ENCODE measurements at regions not wholly inside any gene's neighbourhood (a gene's known extent, or its start where the extent isn't known, plus 50 kb on each side); places are given as distances from the start of the nearest gene placed in this dataset.
"Not testable (repeated sequence)": the region's sequence is repeated elsewhere in the genome, so short reads cannot be mapped to it uniquely, and the experiment has no call there.

DNA sequence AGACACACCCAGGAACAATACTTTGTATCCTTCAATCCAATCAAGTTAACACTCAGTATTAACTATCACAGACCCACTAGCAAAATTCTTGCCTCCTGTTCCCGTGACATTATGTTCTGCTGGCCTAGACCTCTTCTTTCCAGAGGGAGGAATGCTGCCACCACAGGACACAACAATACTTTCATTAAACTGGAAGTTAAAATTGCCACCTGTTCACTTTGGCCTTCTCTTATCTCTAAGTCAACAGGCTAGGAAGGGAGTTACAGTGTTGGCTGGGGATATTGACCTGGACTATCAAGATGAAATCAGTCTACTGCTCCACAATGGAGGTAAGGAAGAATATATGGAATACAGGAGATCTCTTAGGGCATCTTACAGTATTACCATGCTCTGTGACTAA lies 1000.4 kb upstream of the GBE1 start:
- no peak for DNase-seq (ENCODE audit: low spot score)

DNA sequence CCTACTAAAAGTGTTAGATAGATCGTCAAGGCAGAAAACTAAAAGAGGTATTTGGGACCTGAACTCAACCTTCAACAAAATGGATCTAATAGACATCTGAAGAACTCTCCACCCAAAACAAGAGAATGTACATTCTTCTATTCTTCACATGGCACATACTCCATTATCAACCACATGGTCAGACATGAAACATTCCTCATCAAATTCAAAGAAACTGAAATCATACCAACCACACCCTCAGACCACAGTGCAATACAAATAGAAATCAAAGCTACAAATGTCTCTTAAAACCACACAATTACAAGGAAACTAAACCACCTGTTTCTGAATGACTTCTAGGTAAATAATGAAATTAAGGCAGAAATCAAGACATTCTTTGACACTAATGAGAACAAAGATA lies 984.1 kb upstream of the GBE1 start:
- DNase-seq (ENCODE audit: low spot score) = no peak

DNA sequence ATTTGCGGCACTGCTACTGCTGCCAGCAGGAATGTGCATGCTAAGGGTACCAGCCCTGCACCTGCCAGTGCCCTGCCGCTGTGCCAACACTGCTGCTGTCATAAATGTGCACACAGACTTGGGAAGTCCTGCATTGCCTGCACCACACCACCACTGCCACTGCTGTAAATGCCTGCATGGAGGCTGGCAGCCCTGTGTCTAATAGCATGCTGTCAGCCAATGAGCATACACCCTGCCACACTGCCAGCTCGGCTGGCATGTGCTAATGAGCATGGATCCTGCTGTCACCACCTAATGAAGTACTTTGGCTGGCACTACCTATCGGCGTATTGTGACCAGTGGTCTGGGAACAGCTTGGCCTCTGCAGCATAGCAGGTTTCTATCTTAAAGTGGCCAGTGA lies 981.8 kb upstream of the GBE1 start:
- no peak for DNase-seq (ENCODE audit: low spot score)

DNA sequence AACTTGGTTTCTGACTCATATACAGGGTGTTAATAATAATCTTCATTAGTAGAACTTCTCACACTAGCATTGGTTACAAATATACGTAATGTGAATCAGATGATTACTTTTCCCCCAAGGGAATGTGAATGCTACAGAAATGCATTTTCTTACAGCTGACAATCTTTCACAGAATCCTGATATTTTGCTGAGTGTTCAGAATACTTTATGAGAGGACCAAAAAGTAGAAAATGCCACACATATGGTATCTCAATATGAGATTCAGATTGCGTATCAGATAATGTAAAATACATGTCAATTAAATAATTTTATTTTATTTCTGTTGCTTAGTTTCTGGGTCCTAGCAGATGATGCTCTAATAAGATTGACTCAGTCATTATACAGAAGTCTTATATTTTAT lies 979.9 kb upstream of the GBE1 start:
- DNase-seq (ENCODE audit: low spot score) = no peak

DNA sequence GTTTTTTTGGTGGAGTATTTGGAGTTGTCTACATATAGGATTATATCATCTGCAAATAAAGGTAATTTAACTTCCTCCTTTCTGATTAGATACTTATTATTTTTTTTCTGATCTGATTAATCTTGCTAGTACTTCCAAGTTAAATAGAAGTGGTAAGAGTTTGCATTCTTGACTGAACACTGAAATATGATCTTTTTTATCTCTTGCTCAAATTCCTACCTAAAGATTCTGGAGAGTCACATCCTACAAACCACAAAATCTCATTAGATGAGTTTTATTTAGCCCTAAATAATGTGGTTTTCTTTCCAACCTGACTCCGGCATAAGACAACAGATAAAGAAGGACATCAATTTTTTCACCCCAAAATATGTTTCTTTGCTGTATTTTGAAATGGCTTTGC lies 977.9 kb upstream of the GBE1 start:
- DNase-seq (ENCODE audit: low spot score) = no peak

DNA sequence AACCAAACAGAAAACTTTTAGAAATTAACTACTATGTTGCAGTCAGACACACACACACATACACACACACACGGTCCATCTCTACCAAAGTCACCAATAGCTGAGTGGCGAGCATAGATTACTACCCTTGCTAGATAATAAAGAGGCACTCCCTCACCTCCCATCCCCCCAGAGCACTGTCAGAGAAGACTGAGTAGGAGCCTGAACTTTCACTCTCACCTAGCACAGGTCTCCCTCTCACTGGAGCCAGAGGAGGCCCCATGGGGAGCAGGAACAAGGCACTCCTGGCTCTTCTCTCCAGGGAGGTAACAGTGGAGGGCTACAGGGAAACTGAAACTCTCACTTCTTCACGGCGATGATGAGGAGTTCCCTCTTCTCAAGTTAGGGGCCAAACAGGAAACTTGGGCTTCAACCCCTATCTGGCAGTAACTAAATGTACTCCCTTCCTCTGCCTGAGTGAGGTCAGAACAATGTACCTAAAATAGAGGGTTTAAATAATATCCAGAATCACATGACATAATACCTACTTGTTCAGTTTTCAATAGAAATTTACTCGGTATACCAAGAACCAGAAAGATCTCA lies 975.3 kb upstream of the GBE1 start:
- DNase-seq (ENCODE audit: low spot score) = no peak

DNA sequence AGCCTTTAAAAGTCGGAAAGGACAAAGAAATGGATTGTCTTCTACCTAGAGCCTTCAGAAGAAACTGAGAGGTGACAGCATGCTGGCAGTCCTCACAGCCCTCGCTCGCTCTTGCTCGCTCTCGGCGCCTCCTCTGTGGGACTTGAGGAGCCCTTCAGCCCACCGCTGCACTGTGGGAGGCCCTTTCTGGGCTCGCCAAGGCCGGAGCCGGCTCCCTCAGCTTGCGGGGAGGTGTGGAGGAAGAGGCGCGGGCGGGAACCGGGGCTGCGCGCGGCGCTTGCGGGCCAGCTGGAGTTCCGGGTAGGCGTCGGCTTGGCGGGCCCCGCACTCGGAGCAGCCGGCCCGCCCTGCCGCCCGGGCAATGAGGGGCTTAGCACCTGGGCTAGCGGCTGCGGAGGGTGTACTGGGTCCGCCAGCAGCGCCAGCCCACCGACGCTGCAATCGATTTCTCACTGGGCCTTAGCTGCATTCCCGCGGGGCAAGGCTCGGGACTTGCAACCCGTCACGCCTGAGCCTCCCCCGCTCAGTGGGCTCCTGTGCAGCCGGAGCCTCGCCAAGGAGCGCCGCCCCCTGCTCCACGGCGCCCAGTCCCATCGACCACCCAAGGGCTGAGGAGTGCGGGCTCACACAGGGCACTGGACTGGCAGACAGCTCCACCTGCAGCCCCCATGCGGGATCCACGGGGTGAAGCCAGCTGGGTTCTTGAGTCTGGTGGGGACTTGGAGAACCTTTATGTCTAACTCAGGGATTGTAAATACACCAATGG lies 953.8 kb upstream of the GBE1 start:
- DNase-seq (ENCODE audit: low spot score) = no peak

DNA sequence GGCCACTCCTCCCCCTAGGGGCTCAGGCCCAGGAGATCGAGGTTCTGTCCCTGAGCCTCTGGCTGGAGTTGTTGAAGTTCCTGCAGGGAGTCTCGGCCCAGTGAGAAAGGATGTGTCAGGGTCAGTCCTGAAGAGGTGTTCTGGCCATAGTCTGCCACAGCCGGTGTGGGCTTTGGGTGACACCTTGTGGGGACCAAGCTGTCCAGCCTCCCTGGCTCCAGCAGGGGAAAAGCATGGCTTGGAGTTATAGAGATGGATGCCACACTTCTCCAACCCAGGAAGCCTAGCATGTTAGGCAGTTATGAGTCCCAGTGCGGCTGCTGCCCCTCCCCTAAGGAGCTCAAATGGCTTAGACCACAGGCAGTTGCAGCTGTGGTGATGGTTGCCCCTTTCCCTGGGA lies 945.6 kb upstream of the GBE1 start:
- DNase-seq (ENCODE audit: low spot score) = no peak

DNA sequence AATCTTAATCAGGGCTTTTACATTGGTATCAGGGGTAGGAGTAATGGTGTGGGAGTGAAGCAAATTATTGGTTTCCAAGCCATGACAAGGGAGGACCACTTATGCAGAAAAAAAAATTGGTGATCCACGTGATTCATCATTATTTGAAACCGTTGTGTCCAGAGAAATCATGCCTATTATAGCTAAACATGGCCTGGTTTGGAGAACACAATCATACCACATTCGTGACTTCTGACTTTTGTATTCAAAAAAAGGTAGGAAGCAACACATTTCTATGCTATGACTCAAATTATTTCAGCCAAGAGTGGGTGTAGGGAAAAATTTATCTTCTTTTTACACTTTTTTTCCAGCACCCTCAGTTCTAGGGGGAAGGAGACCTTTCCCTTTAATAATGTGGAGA lies 924.3 kb upstream of the GBE1 start:
- DNase-seq (ENCODE audit: low spot score) = no peak

DNA sequence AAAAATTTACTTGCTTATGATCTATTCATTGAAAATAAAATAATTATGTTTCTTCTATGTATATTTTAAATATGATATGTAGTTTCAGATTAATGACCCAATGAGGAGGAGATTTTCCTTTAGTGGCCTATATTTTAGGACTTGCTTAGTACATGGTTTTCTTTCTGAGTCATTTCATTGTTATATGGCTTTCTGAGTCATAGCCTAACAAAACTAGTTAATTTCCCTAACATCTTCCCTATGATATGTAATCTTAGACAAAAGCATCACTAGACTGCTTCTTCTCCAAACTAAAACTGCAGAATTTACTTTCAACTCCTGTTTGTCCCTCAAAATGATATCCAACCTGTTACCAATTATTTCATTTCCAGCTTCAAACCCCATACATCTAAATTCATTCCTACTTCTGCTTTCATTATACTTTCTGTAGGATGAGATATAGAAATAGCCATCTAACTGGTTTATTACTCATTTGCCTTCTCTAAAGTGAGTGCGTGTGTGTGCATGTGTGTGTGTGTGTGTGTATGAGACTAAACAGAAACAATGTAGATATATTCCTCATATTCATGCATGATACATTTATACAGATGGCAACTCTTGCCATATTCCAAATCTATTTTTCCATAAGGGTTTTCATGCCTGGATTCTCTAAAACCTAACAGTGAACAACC lies 915.0 kb upstream of the GBE1 start:
- DNase-seq (ENCODE audit: low spot score) = no peak

DNA sequence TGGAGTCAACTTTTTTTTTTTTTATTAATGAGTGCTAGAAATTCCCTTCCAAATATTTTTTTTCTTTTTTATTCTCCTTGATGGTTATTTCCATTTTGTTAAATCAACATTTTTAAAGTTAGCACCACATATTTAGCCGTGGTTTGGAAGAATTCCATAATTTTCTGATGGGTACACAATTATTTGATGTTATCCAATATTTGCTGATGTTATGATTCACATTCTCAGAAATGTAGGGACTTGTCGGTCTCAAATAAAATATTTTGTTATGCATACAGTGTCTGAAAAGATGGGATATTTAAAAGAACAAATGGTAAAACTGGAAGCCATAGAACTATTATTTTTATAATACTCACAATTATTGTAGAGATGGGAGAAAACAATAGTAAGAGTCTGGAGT lies 911.5 kb upstream of the GBE1 start:
- no peak for DNase-seq (ENCODE audit: low spot score)

DNA sequence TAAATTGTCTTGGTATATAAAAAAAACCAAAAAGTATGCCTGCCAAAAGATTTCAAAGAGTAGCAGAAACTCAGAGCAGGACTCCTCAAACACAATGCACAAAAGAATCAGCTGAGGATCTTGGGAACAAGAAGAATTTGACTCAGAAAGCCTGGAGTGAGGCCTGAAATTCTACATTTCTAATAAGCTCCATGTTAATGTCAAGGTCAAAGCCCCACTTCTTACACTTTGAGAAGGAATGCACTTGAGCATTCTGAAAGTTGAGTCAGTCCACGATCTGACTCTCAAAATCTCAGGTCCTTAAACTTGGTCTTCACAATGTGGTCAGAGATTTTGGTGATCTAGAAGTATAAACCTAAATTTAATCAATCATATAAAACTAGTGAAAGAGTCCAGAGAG lies 910.0 kb upstream of the GBE1 start:
- no peak for DNase-seq (ENCODE audit: low spot score)

DNA sequence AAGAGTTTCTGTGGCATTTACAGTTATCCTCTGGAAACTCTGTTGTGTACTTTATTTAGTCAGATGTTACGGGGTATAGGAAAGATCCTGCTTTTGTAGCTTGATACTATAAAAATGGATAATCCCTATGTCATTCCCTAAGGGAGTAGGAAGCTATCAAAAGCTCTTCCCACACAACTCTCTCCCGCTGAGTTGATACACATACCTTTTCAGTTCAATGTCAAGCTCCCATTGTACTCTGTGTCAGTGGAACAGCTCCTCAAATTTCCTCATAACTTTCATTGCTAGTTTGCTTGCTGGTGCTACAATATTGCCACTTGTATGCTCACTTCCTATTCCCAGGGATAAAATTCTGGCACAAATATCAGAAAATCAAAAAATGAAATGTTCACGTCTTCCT lies 893.3 kb upstream of the GBE1 start:
- DNase-seq (ENCODE audit: low spot score) = no peak

DNA sequence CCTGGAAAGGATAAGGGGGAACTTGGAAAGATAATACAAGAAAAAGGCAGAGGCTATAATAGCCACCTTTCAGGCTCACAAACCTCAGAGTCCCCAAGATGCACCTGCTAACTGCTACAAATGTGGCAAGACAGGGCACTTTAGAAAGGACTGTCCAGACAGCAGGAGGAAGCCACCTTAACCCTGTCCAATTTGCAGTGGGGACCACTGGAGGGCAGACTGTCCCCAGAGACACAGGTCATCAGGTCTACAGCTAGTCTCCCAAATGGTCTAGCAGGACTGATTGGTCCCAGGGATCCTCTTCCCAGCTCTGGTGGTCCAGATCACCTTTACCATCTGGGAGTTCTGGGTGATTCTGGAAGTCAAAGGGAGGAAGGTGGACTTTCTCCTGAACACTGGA lies 882.5 kb upstream of the GBE1 start:
- no peak for DNase-seq (ENCODE audit: low spot score)

DNA sequence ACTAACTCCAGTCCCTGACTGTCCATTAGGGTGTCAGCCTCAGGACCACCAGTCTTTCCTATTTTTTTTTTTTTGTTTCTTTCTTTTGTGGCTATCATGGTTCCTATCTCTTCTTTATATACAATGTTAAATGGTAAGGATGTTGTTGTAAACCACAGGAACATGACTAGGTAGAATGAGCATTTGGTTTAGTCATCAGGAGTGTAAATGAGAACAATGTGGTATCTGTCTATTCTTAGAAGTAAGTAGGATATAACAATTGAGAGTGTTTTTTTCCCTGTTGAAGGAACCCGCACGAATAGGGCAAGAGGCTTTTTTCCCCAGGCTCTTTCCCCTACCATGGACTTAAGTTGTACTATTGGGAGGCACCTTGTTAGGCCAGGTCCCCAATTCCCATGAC lies 880.3 kb upstream of the GBE1 start:
- DNase-seq (ENCODE audit: low spot score) = no peak

DNA sequence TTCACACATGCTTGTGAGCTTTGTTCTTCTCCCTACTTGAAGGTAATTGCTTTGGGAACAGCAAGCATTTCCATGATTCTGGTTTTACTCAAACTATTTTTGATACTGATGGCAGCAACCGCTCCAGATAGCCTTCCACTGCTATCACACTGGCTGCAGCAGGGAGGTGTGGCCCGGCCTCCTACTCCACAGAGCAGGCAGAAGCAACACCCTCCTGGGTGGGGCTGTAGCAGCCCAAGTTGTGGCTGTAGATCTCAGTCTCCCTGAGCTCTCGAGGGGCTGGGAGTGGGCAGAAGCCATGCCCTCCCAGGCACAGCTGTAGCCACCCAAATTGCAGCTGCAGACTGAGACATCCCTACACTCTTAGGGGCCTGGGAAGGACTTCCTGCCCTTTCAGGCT lies 878.8 kb upstream of the GBE1 start:
- no peak for DNase-seq (ENCODE audit: low spot score)

DNA sequence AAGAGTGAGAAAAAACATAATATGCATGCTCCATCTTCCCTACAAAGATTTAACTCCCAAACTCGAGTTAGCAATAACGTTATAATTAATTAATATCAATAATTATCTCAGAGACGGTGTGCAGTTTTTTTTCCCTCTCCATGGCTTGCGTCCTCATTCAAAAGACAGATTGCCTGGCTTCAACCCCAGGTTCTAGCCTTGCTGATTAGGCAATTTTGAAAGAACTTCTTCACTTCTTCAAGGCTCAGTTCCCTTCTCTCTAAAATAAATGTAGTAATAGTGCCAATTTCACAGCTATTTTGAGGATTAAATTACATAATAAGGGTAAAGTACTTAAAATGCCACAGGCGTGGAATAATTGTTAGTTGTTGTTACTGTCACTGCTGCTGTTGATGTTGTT lies 876.1 kb upstream of the GBE1 start:
- DNase-seq (ENCODE audit: low spot score) = no peak

DNA sequence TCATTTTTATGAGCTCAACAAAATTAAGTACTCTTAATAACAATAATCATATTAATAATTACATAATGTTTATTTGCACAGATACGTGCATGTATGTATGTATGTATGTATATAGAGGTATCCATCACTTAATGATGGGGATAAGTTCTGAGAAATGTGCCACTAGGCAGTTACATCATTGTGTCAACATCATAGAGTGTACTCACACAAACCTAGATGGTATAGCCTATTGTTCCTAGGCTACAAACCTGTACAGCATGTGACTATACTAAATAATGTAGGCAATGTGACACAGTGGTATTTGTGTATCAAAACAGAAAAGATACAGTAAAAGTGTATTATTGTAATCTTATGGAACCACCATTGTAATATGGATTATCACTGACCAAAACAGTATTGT lies 874.7 kb upstream of the GBE1 start:
- no peak for DNase-seq (ENCODE audit: low spot score)

DNA sequence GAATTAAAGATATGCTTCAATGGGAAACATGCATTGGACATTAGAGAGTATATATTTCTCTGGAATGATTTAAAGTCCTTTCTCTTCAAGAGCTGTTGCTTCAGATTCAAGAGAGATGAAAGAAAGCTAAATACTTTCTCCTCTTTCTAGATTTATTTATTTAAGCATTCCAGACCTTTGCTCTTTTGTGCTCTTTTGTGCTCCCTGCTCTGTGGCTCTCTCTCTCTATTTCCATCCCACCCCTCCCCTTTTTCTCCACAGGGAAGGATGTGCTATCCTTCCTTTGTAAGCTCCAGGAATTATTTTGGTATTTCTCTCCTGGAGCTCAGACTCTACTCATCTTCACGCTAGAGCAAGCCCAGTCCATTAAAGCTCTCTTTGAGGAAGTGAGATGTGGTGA lies 871.9 kb upstream of the GBE1 start:
- no peak for DNase-seq (ENCODE audit: low spot score)

DNA sequence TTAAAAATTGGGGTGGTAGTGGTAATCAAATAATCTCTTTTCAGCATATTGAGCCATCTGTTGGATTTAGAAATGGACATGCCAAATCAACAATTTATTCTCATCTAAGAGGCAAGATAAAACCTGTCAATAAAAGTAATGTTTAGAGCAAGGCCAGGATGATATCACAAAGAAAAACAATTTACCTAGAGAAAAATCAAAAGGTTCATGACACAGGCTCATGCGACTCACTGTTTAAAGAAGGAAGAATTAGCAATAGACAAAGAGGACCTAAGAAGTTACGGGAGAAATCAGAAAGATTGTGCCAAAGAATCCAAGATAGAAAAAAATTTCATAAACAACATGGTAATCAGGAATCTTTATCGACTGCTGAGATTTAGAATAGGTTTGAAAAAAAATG lies 868.5 kb upstream of the GBE1 start:
- no peak for DNase-seq (ENCODE audit: low spot score)

DNA sequence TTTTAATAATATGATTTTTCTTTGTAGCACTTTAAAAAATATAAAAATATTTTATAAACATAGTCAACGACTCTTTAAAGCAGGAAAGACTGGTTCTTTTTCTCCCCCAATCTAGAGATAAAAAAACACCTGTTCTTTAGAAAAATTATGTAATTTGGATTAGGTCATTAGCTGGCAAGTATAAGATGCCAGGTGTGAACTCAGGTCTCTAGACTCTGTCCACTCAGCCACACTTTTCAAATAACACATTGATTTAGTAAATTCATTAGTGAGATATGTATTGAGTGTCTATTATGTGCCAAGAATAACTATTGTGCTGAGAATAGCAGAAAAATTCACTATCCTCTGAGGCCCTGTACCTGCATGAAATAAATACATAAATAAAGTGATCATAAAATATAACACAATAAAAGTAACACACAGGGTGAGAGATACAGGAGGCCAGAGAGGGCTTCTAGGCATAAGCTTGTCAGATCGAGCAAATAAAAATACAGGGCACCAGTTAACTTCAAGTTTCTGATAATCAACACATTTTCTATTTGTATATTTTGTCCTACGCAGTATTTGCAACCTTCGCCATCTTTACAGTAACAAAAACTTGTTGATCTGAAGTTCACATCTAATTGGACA lies 867.1 kb upstream of the GBE1 start:
- no peak for DNase-seq (ENCODE audit: low spot score)

DNA sequence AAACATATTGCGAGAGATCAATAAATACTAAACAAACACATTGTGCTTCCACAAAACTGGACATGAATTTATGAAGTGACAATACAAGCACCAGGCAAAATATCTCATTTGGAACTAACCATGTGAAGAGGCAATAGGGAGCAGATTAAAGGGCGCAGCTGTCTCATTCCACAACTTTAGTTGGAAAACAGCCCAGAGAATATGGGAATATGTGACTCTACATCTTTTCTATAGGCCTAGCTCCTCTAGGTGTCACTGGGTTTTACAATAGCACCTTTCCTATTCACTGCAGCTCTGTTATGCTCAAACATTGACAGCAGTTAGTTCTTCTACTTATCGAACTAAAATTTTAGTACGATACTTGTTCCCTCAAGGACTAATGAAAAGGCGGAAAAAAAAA lies 866.3 kb upstream of the GBE1 start:
- DNase-seq (ENCODE audit: low spot score) = no peak

DNA sequence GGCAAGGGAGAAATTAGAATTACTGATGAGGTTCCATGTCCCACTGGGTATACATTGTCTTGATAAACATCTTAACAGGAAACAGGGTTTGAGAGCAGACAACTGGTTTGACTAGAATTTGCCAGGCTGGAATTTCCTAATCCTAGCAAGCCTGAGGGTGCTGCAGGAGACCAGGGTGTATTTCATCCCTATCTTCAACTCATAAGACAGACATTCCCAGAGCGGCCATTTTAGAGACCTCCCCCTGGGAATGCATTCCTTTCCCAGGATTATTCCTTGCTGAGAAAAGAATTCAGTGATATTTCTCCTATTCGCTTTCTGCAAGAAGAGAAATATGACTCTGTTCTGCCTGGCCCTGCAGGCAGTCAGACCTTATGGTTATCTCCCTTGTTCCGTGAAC lies 859.3 kb upstream of the GBE1 start:
- not testable (repeated sequence) for DNase-seq (ENCODE audit: low spot score)

All from kidney capillary endothelial cell (primary cell).